ENCODE measurements at regions not wholly inside any gene's neighbourhood (a gene's known extent, or its start where the extent isn't known, plus 50 kb on each side); places are given as distances from the start of the nearest gene placed in this dataset.
A peak's percentile ranks its signal among the peaks of the same experiment; 100 is the strongest.

GRCh38 chr18:986051-986450 is 81.4 kb downstream of the ADCYAP1 start:
- FAIRE-seq: no peak
- Mint-ChIP-seq H3K4me1 (ENCODE audit: low read depth, unreplicated experiment) (peaks cover 8% of the 10 kb centered on the region), H3K4me3 (ENCODE audit: unreplicated experiment) (no peak overlapping the region), H3K36me3 (ENCODE audit: low read depth, unreplicated experiment) (no peaks in the 10 kb centered on the region), H3K27ac (ENCODE audit: unreplicated experiment) (no peak overlapping the region), H3K9me3 (ENCODE audit: unreplicated experiment) (peaks cover 2% of the 10 kb centered on the region), H3K27me3 (ENCODE audit: low read depth, unreplicated experiment) (no peaks in the 10 kb centered on the region)
- Histone ChIP-seq H3K27ac (ENCODE audit: low read depth, low read length) (no peak overlapping the region), H3K4me1 (ENCODE audit: insufficient read depth, low read length) (peaks cover 5% of the 10 kb centered on the region), H3K4me2 (ENCODE audit: low read length) (no peak overlapping the region), H3K36me3 (ENCODE audit: insufficient read depth, low read length) (no peaks in the 10 kb centered on the region), H3K9me3 (ENCODE audit: insufficient read depth, low read depth, low read length) (no peaks in the 10 kb centered on the region), H3K79me2 (ENCODE audit: insufficient read depth, low read length) (no peaks in the 10 kb centered on the region), H3K27me3 (ENCODE audit: insufficient read depth, low read length) (no peaks in the 10 kb centered on the region), H2AFZ (ENCODE audit: low read depth, low read length) (no peak overlapping the region), H3K9ac (ENCODE audit: low read length) (no peak overlapping the region), H4K20me1 (ENCODE audit: insufficient read depth, low read length) (no peaks in the 10 kb centered on the region), H3K4me3 (ENCODE audit: insufficient read depth, low read depth, low read length) (no peak overlapping the region)
- DNase-seq (ENCODE audit: low read depth): no peak
- TF ChIP-seq CTCF (IDR thresholded peaks at IDR 0.05; ENCODE audit: insufficient read depth, low read depth, low read length): no peak
- TF ChIP-seq EZH2 (IDR thresholded peaks at IDR 0.05; ENCODE audit: insufficient read depth, low read length): no peak

- no peaks in the 10 kb centered on the region for H3K36me3 Mint-ChIP-seq (ENCODE audit: low read depth, unreplicated experiment)
- Histone ChIP-seq H3K79me2 (ENCODE audit: insufficient read depth, low read length) (no peaks in the 10 kb centered on the region), H3K9me3 (ENCODE audit: insufficient read depth, low read depth, low read length) (no peaks in the 10 kb centered on the region), H3K4me2 (ENCODE audit: low read length) (no peak overlapping the region), H3K4me3 (ENCODE audit: insufficient read depth, low read depth, low read length) (no peak overlapping the region), H3K9ac (ENCODE audit: low read length) (no peak overlapping the region), H3K4me1 (ENCODE audit: insufficient read depth, low read length) (peaks cover 5% of the 10 kb centered on the region), H3K27me3 (ENCODE audit: insufficient read depth, low read length) (no peaks in the 10 kb centered on the region), H3K36me3 (ENCODE audit: insufficient read depth, low read length) (no peaks in the 10 kb centered on the region), H2AFZ (ENCODE audit: low read depth, low read length) (no peak overlapping the region), H4K20me1 (ENCODE audit: insufficient read depth, low read length) (no peaks in the 10 kb centered on the region), H3K27ac (ENCODE audit: low read depth, low read length) (no peak overlapping the region)
- H3K27me3 Mint-ChIP-seq (ENCODE audit: low read depth, unreplicated experiment): no peaks in the 10 kb centered on the region
- no peak for TF ChIP-seq EZH2 (IDR thresholded peaks at IDR 0.05; ENCODE audit: insufficient read depth, low read length)
- no peak for TF ChIP-seq CTCF (IDR thresholded peaks at IDR 0.05; ENCODE audit: insufficient read depth, low read depth, low read length)
- DNase-seq (ENCODE audit: low read depth): no peak
- H3K27ac Mint-ChIP-seq (ENCODE audit: unreplicated experiment): no peak overlapping the region
- FAIRE-seq: no peak
- peaks cover 2% of the 10 kb centered on the region for H3K9me3 Mint-ChIP-seq (ENCODE audit: unreplicated experiment)
- peaks cover 8% of the 10 kb centered on the region for H3K4me1 Mint-ChIP-seq (ENCODE audit: low read depth, unreplicated experiment)
- H3K4me3 Mint-ChIP-seq (ENCODE audit: unreplicated experiment): no peak overlapping the region
Measured at GRCh38 chr18:986552-986951, 81.9 kb downstream of the ADCYAP1 start.

GRCh38 chr18:987325-988186 is 82.9 kb downstream of the ADCYAP1 start:
- peak; percentile 95 for DNase-seq (ENCODE audit: low read depth)
- Histone ChIP-seq H3K4me2 (ENCODE audit: low read length) (peak overlapping the region; percentile 1), H2AFZ (ENCODE audit: low read depth, low read length) (no peak overlapping the region), H3K4me3 (ENCODE audit: insufficient read depth, low read depth, low read length) (no peak overlapping the region), H3K79me2 (ENCODE audit: insufficient read depth, low read length) (no peaks in the 10 kb centered on the region), H3K4me1 (ENCODE audit: insufficient read depth, low read length) (peaks cover 5% of the 10 kb centered on the region), H3K27ac (ENCODE audit: low read depth, low read length) (peak overlapping the region; percentile 34), H3K36me3 (ENCODE audit: insufficient read depth, low read length) (no peaks in the 10 kb centered on the region), H3K9me3 (ENCODE audit: insufficient read depth, low read depth, low read length) (no peaks in the 10 kb centered on the region), H4K20me1 (ENCODE audit: insufficient read depth, low read length) (no peaks in the 10 kb centered on the region), H3K9ac (ENCODE audit: low read length) (peak overlapping the region; percentile 14), H3K27me3 (ENCODE audit: insufficient read depth, low read length) (no peaks in the 10 kb centered on the region)
- Mint-ChIP-seq H3K27me3 (ENCODE audit: low read depth, unreplicated experiment) (no peaks in the 10 kb centered on the region), H3K36me3 (ENCODE audit: low read depth, unreplicated experiment) (no peaks in the 10 kb centered on the region), H3K9me3 (ENCODE audit: unreplicated experiment) (peaks cover 2% of the 10 kb centered on the region), H3K4me1 (ENCODE audit: low read depth, unreplicated experiment) (peaks cover 8% of the 10 kb centered on the region), H3K4me3 (ENCODE audit: unreplicated experiment) (no peak overlapping the region), H3K27ac (ENCODE audit: unreplicated experiment) (peak overlapping the region; percentile 78)
- no peak for FAIRE-seq
- TF ChIP-seq EZH2 (IDR thresholded peaks at IDR 0.05; ENCODE audit: insufficient read depth, low read length) (no peak), CTCF (IDR thresholded peaks at IDR 0.05; ENCODE audit: insufficient read depth, low read depth, low read length) (no peak)

All from astrocyte (in vitro differentiated cells and primary cell).